Lower leg skin (tissue), 4 donors: ENCODE measurements at regions not wholly inside any gene's neighbourhood (a gene's known extent, or its start where the extent isn't known, plus 50 kb on each side); places are given as distances from the start of the nearest gene placed in this dataset.

Source experiments
- DNase-seq, 2 donors: peaks; one replicate each; pipeline ENCODE4 v3.0.0-alpha.2; 2019; ENCODE audit warnings: low spot score in 2 of 2
- H3K4me3 ChIP-seq: fragments of 200-600 bp; sonication (generic); 2 replicates; pipeline ENCODE4 v1.5.1; 2017; ENCODE audit warnings: mild to moderate bottlenecking, low read depth; ENCODE audit not compliant: poor library complexity, severe bottlenecking
- CTCF ChIP-seq, 3 donors: fragments of 450-650 bp; IDR thresholded peaks; one replicate each; pipeline ENCODE4 v1.5.1; 2016; ENCODE audit warnings: antibody characterized with exemption in 3 of 3, mild to moderate bottlenecking in 3 of 3, moderate library complexity in 2 of 3
- POLR2A ChIP-seq, 2 donors: fragments of 450-650 bp; IDR thresholded peaks; one replicate each; pipeline ENCODE4 v1.6.1; 2016 to 2017; ENCODE audit warnings: antibody characterized with exemption in 2 of 2, mild to moderate bottlenecking in 1 of 2, moderate library complexity in 1 of 2
- whole genome bisulfite sequencing, 2 donors: methylation state at CpG; one replicate each; pipeline ENCODE4 v1.1.5; 2018; 5-methylcytosine and 5-hydroxymethylcytosine counted together
- intact Hi-C: fragments of 100-400 bp; cut with DNase I; formaldehyde crosslinking; loops from one replicate; pipeline ENCODE4 v1.15.0; 2023; ENCODE audit warnings: low total_unique reads

DNA sequence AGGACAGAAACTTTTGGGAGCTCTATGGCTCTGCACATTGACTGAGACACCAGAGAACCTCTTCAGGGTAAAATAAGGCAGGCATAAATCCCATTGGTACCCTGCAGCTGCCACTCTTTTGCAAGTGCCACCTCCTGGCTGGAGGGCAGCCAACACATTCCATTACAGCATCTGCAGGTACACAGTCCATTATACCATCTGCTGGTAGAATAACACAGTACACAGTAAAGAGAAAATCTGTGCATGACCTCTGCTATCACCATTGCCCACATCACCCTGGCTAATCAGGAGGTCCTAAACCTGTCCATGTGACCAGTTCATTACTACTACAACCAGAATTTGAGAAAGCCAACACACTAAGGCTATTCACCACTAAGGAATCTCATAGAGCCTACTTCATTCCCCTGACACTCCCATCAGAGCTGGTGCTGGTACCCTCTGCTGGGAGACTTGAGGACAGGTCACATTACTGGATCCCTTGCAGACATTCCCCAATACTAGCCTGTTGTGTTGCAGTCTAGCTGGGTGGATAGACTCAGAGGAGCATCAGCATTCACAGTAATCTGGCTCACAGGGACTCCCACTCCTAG, 176.2 kb upstream of the TACR3 start:
- intact Hi-C loops = no loop called here
- H3K4me3 ChIP-seq = no peak overlapping the region
- TF ChIP-seq CTCF (IDR thresholded peaks at IDR 0.05) (no peak), POLR2A (IDR thresholded peaks at IDR 0.05) (no peak)
- no peak for DNase-seq

DNA sequence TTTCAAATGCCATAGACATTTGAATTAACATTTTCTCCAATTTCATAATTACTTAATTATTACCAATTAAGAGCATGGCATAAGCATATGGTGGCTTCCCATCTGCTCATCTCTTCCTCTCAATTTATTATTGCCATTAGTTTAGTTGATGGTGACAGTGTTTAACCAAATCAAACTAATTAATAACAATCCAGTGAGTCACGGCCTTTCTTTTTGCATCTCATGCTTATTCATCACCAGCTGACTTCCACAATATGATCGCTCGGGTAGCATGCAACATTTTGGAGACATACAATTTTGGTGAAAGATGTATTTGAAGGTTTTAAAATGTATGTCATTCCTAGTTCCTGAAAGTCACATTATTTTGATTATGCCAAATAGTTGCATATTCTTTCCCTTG, 172.8 kb upstream of the TACR3 start:
- 85 to 92% methylated on average over 3 of the region's 3 CpGs for WGBS, 2 donors

DNA sequence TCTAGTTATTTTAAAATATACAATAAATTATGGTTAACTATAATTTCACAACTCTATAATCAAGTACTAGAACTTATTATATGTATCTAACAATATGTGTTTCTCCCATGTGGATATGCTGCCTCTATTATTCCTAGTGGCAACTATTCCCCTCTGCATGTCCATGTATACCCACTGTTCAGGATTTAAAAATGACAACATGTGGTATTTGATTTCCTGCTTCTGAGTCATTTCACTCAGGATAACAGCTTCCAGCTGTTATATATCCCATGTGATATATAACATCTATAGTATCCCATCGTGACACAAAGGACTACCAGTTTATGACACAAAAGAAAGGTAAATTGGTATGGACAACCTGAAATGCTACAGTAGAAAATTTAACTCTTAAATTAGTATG, 167.4 kb upstream of the TACR3 start:
- intact Hi-C loops = no loop called here
- TF ChIP-seq POLR2A (IDR thresholded peaks at IDR 0.05) (no peak), CTCF (IDR thresholded peaks at IDR 0.05) (no peak)
- WGBS, 2 donors = 51 to 53% methylated on average over 1 of the region's 1 CpG
- DNase-seq = no peak
- no peak overlapping the region for H3K4me3 ChIP-seq

More for the DNA sequence above, 172.8 kb upstream of the TACR3 start:
- intact Hi-C loops = no loop called here
- H3K4me3 ChIP-seq = no peak overlapping the region
- DNase-seq = no peak
- TF ChIP-seq CTCF (IDR thresholded peaks at IDR 0.05) = no peak
- no peak for TF ChIP-seq POLR2A (IDR thresholded peaks at IDR 0.05)

- no peak overlapping the region for H3K4me3 ChIP-seq
- intact Hi-C loops = no loop called here
- 31 to 61% methylated on average over 3 of the region's 3 CpGs for WGBS, 2 donors
- TF ChIP-seq CTCF (IDR thresholded peaks at IDR 0.05) (no peak), POLR2A (IDR thresholded peaks at IDR 0.05) (no peak)
- no peak for DNase-seq
Measured at GRCh38 chr4:103885152-103885551, 165.4 kb upstream of the TACR3 start.

GRCh38 chr4:103867311-103867710, 147.5 kb upstream of the TACR3 start:
- TF ChIP-seq CTCF (IDR thresholded peaks at IDR 0.05) (no peak), POLR2A (IDR thresholded peaks at IDR 0.05) (no peak)
- H3K4me3 ChIP-seq = no peak overlapping the region
- intact Hi-C loops = no loop called here
- WGBS, 2 donors = 76 to 92% methylated on average over 2 of the region's 2 CpGs
- no peak for DNase-seq

- intact Hi-C loops = no loop called here
- TF ChIP-seq POLR2A (IDR thresholded peaks at IDR 0.05) (no peak), CTCF (IDR thresholded peaks at IDR 0.05) (no peak)
Measured at GRCh38 chr4:103853627-103854026, 133.8 kb upstream of the TACR3 start.

More at GRCh38 chr4:103853627-103854026, 133.8 kb upstream of the TACR3 start:
- no peak for DNase-seq
- H3K4me3 ChIP-seq = no peak overlapping the region
